HG02852 (cell line): ENCODE measurements at regions not wholly inside any gene's neighbourhood (a gene's known extent, or its start where the extent isn't known, plus 50 kb on each side); places are given as distances from the start of the nearest gene placed in this dataset.

ENCODE experiments used
- ATAC-seq: cut with Tn5 transposase; IDR thresholded peaks from one replicate; pipeline ENCODE4 v1.9.1; 2021; ENCODE audit warnings: mild to moderate bottlenecking, moderate library complexity; ENCODE audit not compliant: unreplicated experiment

DNA sequence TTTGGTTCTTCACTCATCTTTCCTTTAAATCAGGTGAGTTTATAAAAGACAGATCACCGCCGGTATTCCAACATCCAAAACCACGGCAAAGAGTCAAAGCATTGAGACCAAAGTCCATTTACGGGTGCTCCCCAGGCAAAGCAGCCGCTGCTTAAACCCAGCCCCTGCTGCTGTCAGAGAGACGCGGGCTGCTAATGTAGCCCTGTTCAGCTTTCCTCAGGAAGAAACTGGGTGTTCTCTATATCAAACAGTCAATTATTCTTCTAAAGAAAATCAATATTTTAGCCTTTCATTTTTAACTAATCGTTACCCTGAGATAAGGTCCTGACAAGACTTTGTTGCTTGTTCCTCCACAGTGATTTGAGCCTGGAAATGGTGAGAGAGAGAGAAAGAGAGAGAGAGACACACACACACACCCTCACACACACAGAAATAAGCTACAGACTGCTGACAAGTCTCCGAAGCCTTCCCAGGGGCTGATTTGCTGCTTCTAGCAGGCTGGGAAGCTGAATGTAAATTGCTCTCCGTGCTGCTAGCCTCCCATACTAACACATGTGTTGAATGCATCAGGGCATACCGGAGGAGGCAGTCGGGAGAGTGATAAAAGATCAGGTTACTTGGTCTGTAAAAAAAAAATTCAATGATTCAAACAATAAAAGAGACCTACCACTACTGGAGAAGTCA, 183.0 kb upstream of the ANK3 start:
- ATAC-seq = no peak

DNA sequence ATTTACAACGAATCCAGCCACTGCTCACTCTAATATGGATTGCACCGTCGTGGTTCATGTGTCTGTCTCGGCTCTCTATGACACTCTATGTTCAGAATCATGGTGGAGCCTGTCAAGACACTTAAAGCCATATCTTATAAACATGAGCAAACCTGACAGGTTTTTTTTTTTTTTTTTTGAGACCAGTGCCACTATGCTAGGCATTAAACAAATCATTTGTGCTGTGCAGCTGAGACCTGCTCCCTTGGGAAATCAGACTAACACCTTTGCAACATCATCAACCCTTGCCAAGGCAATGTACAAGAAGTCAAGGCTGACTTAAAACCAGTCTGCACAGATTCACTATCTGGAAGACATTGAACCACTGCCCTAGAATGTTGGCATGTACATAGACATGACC, 181.2 kb upstream of the ANK3 start:
- ATAC-seq = no peak

DNA sequence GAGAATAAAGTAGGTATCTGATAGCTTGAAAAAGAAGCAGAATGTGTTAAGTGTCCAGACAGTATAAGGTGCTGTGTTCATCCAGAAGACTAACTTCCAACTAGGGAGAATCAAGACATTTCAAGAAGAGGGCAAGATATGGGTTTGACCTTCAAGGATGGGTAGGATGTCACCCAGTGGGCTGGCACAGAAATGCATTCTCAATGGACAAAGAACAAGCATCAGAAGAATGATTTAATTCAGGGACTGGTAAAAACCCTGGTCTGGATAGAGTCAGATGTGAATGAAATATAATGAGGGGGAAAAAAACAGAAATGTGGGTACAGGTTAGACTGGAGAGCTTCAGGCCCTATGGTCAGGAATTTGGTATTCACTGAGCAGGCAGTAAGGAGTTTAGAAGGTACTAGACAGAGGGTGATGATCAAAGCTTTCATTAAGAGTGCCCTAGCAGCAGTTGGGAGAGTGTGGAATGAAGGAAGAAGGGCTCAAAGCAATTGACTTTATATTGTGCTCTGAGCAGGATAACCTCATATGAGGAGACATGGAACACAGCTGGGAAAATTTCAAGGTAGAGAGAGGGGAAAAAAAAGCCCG, 180.7 kb upstream of the ANK3 start:
- no peak for ATAC-seq

DNA sequence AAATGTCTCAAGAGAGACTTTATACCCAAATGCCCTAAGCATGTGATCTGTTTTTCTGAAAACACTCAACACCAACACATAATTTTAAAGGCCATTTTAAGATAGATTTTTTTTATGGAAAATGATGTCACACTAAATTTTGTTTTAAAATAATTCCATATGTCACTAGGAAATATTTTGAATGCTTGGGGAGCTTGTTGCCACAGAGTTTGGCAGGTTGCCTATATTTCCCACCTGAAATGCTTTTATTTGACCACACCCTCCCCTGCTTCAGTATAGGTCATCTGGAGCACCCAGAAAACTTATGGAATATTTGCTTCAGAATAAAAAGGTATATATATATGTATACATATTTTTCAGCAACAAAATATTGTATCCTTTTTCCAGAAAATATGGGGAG, 180.0 kb upstream of the ANK3 start:
- no peak for ATAC-seq

DNA sequence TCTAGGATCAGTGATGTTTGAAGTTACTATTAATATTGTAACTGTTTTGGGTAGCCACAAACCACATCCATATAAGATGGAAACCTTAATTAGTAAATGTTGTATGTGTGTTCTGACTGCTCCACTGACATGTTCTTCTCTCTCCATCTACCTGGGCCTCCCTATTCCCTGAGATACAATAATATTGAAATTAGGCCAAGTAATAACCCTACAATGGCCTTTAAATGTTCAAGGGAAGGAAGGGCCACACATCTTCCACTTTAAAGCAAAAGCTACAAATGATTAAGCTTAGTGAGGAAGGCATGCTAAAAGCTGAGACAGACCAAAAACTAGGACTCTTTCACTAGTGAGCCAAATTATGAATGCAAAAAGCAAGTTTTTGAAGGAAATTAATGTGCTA, 176.4 kb upstream of the ANK3 start:
- ATAC-seq = no peak

DNA sequence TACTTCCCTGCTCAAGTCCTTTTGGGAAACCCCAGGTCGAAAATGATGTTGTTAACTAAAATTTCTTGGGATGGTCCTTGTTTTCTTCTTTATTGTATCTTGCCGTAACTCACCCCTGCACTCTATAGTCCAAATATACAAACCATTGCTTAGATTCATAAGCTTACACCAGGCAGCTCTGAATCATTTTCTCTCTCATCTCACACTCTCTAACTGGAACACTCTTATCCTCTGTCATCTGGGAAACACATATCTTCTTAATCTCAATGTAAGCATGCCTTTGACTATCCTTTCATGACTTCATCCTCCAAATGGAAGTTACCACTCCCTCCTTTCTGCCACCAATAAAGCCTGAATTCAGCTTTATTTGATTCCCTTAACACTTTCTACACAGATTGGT, 175.8 kb upstream of the ANK3 start:
- ATAC-seq = no peak

DNA sequence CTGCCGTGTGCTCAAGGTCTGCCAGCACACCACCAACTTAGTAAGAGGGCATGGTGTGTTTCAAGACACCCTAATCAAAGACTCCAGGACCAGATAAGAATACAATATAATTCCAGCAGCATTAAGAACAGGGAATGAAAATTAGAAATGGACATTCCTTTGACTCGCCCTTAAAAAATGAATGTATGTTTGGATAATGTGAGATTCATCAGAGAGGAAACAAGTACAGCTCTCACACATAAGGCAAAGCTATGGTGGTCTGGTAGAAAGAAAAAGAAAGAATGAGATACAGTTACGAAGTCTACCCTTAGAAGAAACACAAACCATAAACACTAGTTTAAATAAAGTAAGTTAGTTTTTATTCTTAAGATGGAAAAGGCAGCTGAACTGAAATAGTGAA, 174.8 kb upstream of the ANK3 start:
- ATAC-seq = no peak

DNA sequence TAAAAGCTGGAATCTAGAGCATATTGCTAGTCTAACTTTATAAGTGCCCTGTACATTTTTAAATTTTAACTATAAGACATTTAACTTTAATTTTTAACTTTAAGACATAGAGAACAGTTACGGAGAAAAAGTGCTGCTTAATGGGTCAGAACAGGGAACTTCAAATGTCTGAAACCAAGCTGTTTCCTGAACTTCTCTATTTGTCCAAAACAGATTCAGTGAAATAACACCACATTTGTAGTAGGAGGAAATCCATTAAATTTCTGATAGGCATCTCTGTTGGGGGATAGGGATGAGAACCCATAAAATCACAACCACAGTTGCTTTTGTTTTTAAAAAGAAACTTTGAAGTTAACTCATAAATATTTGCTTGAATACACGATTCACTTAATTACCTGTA, 170.8 kb upstream of the ANK3 start:
- no peak for ATAC-seq

DNA sequence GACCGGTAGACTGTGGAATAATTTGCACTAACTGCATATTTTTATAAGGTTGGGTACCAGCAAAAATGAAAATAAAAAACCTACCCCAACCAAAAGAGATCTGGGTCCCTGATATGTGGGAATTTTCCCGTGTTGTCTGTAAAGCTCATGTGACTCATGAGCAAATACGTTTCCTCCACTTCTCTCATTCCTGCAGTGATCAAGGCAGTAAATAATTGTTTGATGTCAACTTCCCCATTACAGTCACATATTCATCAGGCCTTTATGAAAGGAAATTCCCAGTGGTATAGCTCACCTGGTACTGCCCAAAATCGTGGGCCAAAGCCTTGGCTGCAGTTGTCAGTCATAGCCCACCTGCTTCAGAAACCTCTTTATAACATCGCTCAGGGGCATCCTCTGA, 166.0 kb upstream of the ANK3 start:
- ATAC-seq = no peak

DNA sequence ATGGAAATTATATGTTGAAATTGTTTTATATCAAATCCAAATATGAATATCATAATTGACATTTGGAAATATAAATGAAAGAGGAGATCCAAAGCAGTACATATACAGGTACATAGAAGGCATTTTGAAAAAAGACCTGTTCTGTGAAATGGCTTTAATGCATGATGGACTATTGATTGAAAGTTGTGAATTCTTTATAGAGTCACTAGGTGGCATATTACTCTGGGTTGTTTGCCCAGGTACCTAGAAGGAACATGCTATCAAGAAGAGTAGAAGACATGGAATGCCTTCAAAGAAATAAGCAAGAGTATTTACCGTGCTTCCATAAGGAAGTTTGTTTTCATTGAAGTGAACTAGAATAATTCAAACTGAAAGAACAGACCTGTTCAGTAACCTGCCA, 160.0 kb upstream of the ANK3 start:
- ATAC-seq = no peak

DNA sequence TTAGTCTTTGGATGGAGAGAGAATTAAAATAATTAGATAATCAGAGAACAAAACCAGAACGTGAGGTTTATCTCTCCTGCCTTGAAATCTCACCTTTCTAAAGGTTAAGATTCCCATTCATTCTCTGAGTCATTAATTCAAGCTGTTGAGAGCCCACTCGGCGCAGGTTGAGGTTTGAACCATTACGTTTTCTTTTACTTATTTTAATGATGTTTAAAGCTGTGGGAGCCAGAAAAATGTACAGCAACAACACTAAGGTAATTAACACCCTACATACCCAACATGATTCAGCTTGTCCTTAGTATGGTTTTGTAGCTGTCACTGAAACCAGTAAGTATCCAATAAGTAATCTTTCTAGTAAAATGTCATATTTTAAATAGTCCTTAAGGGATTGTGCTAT, 153.0 kb upstream of the ANK3 start:
- no peak for ATAC-seq

DNA sequence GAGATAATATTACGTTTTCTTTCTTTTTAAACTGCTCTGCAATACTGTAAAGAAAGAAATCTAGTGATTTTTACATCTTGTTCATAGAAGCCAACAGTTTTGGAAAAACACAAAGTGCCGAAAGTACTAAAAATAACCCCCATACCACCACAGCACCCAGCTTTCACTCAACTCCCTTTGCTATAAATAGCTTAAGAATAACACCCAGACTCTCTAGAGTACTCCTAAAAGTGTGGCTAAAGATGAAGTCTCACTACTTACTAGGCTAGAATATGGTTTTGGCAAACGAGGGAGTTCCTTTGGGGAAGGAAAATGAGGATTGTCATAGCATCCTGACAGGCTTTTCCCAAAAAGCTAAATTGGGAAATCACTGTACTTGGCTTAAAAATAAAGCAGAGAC, 151.8 kb upstream of the ANK3 start:
- ATAC-seq = no peak

DNA sequence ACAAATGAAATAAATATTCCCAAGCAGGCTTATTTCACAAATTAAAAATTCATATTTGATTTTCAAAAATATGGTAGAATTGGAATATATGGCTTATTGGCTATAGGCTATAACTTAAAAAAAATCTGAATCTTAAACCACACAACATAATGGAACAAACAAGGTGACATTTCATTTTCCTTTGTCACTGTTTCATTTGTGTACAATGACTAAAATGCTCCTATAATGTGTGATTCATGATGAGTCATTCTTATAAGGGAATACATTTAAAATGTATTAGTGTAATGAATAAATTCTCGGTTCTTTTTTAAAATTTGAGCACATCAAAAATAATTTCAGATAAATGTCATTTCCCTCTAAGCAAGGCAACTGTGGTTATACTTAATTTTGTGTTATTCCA, 148.0 kb upstream of the ANK3 start:
- ATAC-seq = no peak

DNA sequence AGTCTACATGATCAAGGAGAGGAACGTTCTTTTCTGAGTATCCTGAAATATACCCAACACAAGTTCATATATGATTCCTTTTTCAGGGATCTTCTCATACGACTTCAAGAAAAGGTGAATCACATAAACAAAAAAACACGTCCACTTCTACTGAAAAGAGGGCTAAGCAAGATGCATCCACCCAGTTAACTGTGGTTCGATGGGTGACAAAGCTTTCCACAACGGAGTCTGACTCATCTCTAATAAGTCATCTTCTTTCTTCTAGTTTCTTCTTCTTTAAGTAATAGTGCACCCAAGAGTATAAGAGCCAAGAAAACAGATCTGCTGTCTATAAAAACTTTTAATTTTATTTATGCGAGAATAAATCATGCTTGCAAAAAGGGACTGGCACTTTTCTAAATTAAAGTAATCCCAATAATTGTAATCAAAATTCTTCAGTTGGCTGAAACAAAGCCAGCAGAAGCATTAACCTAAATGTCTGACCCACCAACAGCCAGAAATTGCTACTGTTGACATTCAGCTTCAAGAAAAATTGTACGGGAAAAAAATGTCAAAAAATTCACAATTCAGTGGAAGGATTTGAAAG, 146.9 kb upstream of the ANK3 start:
- ATAC-seq = no peak

DNA sequence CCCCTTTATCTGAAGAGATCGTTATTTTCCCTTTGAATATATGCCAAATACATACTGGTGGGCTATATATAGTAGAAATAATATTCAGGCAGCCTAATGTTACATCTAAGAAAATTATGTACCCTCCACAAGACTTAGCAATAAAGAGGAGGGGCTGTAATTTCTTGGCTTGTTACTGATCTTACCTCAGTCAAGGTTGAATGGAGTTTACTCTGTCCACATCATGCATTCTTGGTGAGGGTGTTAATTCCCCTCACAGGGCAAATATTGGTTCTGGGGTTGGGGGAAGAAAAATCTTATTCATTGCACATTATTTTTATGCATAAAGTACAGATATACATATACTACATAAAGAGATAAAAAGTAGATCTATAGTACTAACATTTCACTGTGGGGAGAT, 145.8 kb upstream of the ANK3 start:
- ATAC-seq = no peak

DNA sequence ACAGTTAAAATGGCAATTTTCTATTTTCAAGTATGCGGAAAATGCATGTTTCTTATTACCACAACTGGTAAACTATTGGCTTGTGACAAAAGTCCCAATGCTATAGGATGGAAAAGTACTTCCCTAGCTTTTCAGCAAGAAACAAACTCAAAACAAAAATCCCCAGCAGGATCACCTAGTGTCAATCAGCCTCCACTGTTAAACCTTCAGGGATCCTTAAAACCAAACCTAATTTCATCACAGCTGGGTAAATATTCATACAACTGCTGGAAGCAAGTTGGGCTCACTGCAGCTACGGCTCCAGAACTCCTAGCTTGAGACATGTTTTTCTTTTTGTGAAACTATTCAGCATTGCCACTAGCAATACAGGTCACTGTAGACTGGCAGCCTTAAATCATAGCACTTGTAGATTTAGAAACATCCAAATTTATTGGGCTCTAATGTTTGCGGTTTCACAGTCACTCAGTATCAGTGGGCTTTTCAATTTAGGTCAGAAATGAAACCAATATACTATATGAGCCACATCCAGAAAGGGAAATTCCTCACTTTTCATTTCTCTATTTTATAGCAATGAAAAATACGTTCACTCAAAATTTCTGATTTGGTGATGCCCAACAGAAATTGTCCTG, 145.2 kb upstream of the ANK3 start:
- ATAC-seq = no peak

DNA sequence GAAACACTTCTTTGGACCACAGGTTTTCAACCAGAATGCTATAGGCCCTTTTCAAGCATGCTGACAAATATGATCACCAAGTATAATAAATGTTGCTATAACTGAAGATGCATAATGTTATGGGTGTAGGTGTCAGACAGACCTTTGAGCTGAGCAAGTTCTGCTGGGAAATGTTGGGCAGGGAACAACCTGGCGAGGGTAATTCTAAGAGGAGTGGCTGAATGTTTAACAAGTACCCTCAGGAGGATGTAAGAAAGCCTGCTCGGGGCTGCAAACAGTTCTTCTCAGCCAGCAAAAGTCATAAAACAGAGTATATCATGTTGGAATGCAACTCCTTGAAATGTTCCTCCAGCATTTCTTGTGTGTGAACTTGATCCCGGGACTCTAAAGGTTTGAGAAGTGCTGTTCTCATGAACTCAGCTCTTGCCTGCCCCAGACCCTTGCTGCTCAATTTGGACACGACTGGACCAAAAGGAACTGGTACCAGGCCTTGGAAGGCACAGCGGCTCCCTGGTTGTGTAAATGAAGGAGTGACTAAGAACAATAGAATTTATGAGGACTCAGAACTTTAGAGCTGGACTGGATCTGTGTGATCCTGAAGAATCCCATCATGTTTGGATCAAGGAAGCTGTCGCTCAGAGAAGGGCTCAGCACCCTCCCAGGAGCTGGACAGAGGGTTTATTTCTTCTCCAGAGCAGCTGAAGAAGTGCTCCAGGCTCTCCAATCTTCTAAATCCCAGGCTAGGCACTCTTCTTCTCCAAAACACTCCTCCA, 143.2 kb upstream of the ANK3 start:
- no peak for ATAC-seq

DNA sequence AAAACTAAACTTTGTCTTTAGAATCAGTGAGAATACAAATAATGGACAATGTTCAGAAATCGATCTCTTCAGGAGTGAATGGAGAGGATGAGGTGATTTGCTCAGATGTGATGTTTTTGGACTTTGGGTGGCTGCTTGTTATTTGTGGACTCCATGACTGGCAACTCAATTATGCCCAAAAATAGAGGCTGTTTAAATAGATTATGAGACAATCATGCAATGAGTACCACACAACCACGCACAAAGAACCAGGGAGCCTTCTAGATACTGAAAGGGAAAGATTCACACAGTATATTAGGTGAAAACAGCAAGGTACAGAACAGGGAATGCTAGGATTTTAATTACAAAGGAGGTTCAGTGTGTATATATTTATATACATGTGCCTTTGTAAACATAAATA, 141.3 kb upstream of the ANK3 start:
- no peak for ATAC-seq

DNA sequence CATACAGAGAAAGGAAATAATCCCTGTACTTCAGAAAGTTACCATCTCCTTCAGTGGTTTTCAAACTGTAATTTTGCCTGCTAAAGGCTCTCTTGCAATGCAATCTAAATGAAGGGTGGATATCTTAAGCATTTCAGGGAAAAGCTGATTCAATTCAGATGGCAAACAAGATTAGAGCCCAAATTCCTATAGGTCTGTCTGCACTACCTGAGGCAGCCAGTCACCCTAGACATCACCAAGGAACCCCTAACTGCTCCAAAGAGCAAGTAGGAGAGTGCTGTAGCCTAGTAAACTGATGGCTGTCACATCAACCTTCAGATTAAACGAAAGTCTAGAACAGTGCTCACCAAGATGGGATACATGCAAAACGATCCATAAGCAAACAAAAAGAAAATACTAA, 138.0 kb upstream of the ANK3 start:
- ATAC-seq = no peak

DNA sequence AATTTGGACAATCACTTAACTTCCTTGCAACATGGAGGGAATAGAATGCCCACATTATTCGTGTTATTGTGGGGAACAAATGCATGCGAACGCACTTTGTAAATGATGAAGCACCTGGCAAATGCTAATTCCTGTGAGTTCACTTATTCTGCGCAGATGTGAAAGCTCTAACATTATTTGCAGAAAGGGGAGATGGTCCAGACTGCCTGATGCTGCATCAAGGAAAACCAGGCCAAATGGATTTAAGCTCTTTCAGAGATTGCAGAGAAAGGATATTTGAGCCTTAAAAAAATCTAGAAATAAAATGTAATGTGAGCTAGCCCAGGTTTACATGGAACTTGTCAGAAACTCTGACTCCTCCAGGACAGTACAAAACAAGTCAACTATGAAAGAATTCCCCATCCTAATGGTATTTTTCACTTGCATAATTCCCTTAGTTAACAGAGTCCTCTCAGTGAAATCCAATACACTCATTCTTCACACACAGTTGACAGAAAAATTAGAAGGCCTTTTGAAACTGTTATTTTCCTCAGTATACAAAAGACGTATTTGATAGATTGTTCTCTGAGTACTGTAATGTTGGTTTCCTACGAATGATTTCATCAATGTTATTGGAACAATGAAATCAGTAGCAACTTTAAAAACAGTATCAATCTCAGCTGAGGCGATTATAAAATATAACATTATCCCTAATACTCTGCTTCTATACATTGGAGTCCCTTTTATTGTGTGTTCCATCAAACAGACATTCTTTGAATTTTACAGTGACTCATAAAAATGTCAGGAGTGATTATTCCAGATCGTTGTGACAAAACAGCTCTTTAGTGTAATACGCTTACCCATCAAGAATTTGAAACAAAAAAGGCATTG, 136.3 kb upstream of the ANK3 start:
- ATAC-seq = no peak

DNA sequence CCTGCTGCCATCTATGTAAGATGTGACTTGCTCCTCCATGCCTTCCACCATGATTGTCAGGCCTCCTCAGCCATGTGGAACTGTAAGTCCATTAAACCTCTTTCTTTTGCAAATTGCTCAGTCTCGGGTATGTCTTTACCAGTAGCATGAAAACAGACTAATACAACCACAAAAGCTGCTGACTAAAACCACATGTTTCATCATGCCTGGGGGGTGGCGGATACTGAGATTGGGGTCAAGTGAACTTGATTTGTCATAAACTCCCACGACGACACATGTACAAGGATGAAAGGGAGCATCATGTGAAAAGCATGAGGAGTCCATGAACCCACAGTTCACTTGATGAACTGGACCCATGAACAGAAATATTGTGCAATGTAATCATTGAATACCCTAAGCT, 134.9 kb upstream of the ANK3 start:
- ATAC-seq = no peak
